Inferior parietal cortex (tissue), 1 donor: ENCODE measurements at regions not wholly inside any gene's neighbourhood (a gene's known extent, or its start where the extent isn't known, plus 50 kb on each side); places are given as distances from the start of the nearest gene placed in this dataset.

Experiments
- DNase-seq: peaks from one replicate; pipeline ENCODE4 v3.0.0-alpha.2; 2016; ENCODE audit errors: extremely low spot score

DNA sequence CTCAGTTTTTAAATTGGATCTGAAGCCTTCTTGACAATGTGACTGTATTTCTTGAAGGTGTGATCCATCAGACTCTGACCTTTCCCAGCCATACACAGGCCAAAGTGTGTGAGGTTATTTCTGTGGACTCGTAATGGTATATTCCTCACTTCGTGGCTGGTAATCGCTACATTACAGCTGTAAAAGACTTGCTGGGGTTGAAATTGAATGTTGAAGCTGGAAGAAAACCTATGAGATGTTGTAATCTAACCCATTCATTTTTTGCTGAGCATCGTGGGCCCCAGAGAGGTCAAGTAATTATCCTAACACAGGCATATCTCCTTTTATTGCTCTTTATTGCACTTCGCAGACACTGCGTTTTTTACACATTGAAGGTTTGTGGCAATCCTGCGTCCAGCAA is 405.6 kb upstream of the ZP4 start:
- no peak for DNase-seq

DNA sequence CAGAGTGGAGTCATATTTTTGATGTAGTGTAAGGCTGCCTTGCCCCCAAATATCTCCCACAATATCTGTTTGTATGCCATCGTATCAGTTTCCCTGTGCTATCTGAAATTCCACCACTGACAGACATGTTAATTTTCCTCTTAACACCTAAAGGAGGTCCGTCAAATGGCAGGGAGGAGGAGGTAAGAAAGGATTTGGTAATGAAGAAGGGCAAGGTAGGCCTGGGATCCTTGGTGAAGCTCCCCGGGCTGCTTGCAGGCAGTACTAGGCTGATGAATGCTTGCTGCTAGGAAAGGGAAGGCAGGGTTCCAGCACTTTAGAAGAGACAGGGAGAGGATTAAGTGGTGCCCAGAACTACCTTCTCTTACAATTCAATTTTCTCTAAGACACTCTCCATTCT is 402.4 kb upstream of the ZP4 start:
- no peak for DNase-seq

DNA sequence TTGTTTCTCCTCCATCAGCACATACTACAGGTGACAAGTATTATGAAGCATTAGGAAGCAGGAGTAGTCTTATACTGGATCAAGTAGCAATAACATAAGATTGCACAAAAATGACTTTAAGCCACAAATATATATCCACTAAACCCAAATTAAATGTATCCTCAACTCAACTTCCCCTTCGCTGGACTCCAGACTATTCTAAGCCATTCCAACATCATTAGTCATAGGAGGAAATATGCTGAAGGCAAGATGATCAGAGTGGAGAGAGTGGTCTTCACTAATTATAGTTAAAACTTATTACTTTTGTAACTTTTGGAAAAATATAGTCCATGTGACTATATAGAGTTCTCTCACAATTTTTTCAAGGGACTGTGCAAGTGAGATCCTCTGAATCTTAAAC is 390.7 kb upstream of the ZP4 start:
- no peak for DNase-seq

DNA sequence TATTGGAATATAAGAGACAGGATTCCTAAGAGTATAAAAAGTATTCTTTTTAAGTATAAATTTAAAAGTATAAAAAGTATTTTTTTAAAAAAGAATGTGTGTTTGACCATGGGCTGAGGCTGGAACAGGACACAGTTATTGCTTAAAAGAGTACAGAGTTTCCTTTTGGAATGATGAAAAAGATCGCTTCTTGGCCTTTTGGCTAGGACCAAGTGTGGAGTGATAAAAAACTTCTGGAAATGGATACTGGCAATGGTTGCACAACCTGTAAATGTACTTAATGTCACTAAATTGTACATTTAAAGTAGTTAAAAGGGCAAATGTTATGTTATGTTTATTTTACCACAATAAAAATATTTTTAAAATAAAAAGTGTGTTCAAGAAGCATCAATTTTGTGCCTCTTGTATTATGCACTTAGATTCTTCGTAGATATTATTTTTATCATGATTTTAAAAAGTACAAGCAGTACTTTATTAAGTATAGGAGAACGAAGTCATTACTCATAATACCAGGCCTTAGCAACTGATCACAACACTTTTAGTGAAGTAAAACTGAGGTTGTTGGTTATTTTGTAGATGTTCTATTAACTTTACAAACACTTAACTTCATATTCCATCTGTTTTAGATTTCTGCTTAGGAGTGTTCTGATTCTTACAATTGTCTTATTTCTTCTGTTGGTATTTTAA is 389.1 kb upstream of the ZP4 start:
- no peak for DNase-seq

DNA sequence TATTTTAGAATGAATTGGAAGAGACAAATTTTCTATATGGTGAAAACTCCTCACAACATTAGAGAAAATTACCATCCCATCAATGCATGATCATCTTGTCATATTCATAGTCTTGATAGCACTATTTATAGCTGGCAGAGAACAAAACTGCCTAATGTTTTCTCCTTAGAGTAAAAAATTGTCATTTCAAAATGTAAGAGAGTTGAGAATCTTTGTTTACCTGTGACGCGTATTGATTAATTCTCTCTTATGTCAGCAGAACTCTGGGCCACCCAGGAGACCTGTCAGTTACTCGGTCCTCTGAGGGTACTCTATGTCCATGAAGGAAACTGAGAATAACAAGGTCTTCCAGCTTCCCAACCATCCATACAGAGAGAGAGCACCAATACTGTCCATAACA is 381.4 kb upstream of the ZP4 start:
- no peak for DNase-seq

DNA sequence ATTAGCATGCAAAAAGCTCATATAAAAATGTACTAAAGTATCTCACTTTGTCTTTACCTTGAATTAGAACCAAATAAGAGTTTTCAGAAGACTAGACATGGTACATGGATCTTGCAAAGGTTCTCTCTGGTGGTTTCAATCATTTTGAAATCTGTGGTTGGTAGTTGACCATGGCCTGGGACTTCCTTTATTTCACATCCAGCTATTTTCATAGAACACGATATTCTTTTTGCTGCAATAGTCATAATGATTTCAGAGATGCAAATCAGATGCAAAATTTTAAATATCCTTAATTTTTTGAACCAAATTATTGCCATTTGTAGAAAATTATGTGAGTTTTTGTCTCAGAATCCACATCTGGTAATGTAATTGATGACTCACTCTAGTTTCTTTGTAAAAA is 375.1 kb upstream of the ZP4 start:
- no peak for DNase-seq

DNA sequence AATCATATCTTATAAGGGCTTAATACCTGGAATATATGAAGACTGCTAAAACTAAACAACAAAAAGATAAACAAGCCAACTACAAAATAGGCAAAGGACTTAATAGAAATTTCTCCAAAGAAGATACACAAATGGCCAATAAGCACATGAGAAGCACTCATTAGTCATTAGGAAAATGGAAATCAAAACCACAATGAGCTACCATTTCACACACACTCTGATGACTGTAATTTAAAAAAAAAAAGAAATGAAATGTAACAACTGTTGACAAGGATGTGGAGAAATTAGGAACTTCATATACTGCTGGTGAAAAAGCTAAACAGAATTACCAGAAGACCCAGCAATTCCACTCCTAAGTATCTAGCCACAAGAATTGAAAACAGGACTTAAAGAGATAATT is 374.2 kb upstream of the ZP4 start:
- no peak for DNase-seq

DNA sequence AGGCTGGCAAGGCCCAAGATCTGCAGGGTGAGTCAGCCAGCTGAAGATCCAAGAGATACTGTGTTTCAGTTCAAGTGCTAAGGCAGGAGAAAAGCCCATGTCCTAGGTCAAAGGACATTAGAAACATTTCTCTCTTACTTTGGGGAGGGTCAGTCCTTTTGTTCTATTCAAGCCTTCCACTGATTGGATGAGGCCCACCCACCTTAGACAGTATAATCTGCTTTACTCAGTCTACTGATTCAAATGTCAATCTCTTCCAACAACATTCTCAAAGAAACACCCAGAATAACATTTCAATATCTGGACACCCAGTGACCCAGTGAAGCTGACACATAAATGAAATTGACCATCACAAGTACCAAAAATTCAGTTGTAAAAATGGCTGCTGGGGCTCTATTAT is 367.8 kb upstream of the ZP4 start:
- no peak for DNase-seq

DNA sequence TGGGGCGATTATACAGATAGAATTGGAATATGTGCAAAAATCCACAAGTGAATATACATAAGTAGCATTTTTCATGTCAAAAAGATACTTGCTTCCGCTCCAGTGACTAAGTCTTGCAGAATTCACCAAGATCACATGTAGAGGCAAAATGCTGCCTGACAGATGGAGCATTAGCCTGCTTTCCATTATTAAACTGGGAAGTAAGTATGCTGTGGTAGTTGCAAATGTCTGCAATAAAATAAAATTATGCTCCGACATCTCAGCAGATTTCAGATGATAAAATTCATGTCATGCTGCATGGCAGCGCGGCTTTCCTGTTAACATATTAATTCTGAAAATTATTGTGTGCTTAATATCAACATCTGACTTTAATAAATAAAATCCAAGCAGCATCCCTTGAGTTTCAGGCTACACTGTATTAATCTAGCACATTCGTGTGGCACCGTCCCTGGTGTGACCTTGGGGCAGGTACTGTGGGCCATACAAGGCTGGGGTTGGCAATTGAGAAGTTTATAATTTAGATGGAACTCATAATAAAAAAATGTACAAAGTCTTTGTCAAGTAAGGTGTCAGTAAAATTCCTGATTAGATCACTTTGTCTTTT is 366.4 kb upstream of the ZP4 start:
- DNase-seq, result no peak

DNA sequence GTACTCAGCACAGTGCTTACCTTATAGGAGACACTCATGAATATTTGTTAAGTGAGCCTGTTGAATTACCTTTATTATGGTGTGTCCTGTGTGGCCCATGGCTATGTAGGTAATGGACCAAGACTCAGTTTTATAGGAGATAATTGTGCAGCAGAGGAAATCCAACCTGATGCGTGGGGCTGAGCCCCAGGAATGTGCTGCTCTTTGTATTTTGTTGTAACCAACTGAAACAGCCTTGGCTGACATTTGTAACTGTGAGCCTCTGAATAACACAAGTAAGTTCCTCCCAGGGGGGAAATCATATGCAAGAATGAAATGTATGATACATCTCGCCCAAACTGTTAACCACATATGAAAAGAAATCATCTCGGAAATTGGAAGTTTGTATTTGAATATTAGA is 364.2 kb upstream of the ZP4 start:
- no peak for DNase-seq

DNA sequence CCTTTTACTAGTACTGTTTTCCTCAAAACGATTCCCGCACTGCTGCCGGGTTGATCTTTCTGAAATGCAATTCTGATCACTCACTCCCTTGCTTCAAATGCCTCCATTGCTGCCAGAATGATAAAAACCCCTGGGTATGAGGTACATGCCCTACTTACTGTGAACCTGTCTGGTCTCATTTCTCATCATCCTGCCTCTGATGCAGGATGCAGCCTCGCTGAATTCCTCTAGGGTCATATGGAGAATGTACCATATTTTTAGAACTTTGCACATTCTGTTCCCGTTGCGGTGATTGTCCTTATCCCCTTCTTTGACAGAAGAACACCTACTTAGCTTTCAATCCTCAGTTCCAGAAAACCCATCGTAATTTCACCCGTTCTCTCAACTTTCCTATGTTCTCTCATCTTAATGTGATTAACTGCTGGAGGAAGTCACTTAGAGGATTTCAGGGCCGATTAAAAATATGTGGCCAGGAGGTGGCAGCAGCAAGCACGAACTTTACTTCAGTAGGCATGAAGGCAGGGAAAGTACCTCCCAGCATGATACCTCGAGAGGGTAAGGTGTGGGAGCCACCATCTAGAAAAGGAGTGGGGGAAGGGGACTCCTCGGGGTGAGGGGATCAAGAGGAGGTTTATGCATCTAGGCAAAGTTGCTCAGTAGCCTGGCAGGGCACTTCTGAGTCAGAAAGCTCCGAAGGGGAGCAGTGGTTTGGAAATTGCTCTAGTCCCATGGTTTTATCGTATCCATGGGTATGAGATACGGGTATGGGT is 361.5 kb upstream of the ZP4 start:
- peak; percentile 86 for DNase-seq

DNA sequence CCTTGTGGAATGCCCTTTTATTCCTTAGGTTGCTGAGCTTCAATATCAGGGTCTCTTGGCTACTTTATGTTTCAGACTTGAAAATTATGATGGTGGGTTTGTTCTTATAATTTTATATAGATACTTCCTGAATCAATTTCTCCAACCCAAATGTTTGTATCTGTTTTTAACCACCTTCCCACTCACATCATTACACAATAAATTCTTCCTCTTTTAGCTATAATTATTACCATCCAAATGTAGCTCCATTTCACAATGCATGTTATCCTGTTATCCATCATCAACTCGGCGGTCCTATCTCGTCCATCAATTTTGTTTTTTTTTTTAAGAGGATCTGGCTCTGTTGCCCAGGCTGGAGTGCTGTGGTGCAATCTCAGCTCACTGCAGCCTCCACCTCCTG is 357.6 kb upstream of the ZP4 start:
- DNase-seq, result no peak

DNA sequence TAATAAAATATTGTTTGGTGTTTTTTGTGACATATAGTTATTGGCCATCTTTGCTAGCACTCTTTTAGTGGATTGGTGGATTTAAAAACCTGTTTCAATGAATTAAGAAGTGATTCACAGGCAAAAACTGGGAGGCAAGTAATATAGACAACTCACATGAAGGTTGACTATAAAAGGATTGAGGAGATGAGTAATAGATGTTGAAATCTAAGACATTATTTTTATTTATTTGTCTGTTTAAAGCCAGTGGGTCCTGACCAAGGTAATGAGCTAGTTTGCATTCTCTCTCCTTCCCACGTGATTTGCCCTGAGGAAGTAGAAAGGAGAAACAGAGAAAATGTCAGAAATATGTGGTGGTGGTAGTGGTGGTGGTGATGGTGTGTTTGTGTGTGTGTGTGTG is 351.5 kb upstream of the ZP4 start:
- no peak for DNase-seq

DNA sequence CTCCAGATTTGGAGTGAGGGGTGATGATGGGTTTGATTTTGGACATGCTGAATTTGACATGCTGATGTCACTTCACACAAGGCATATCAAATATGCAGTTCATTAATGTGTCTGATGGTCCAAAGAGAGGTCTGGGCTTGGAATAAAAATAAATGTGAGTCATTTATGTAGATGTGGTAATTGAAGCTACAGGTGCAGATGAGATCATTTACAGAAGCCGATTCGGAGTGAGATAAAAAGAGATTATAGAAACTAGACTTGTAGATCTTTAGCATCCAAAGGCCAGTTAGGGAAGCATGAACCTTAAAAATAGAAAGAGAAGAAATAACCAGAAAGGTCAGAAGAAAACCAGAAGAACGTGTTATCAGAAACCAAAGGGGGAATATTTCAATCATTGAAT is 350.9 kb upstream of the ZP4 start:
- no peak for DNase-seq

DNA sequence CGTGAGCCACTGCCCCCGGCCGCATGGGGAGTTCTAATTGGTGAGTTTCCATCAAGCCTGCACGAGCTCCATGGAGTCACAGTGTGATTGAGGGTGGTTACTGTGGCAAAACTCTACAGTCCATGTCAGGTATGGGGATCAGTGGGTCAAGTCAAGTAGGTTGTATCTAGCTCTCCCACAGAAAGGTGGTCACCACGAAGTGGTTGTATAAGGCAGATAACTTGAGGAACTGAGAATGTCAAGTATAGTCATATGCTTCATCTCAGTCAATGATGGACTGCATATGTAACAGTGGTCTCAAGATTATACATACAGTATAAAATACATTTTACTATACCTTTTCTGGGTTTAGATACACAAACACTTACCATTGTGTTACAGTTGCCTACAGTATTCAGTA is 348.6 kb upstream of the ZP4 start:
- DNase-seq, result no peak

DNA sequence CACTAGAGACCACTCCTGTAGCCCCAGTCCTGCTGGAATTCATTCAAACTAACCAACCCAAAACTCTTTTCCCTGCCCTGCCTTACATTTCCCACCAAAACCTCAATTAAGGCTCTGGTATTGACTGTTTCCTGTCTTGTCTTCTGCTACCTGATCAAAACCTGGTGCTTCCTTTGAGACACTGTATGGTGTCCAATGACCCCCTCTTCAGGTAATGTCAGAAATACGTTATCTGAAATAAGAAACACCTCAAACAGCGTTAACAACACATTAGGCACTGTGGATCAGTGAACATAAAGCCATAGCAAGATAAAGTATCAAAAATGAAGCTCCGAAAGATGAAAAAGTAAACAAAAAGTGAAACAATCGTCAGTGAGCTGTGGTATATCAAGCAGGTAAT is 343.2 kb upstream of the ZP4 start:
- DNase-seq, result no peak

DNA sequence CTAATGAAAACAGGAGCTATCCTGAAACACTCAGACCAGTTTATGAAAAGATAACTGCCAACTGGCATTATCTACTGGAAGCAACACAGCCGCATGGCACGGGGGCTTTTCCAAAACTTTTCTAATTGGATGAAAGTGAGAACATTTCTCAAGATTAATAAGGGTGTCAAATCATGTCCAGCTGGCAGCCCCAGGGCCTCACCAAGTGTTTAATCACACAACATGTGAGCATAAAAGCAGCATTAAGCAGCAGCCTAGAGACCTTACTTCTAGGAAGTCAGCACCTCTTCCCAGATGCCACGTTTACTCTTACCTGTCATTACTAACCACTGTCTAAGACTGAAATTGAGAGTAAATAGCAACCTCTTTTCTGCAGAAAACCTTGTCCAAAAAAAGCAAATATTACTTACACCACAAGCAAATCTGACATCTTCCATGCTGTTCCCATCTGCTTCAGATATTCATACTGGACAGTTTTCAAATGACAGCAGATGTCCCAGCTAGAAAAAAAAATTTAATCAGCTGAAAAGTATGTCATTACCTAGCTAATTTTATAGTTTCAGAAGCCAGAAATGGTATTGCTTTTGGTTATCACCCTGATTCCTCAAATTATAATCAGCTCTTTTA is 341.5 kb upstream of the ZP4 start:
- no peak for DNase-seq

DNA sequence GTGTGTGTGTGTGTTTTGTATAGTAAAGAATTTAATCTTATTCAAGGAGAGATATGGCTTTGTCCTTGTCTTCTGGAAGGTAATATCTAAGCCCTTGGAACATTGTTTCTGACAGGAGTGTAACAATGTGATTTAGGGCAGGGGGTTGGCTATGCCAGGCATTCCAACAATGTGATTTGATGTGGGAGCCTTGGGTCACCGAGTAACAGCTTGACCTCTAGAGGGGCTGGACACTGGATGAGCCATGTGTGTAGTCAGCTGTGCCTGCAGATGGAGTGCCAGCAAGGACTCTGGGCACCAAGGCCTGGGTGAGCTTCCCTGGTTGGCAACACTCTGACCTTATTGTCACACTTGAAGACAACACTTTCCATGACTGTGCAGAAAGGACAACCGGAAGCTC is 336.1 kb upstream of the ZP4 start:
- DNase-seq, result no peak

DNA sequence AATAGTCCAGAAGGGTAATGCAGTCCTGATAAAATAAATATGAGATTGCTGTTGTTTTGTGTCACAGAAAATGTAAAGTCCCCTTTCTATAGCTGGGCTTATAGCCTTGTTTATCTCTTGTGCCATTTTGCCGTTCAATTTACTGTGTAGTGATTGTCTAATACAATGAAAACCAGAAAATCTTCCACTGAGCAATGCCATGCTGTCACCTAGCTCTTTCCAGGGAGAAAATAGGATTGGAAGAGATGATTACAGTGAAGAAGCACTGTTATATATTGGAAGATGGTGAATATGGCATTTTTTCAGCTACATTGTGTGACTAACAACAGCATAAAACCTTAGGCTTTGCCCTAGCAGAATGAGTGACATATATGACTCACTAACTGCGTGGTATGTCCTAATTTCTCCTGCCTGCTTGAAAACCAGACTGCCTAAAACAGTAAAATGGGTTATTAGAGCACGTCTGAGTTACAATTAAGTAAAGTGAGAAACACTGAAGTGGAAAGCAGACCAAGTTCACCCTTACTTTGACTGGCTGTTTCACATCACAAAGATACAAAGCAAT is 332.4 kb upstream of the ZP4 start:
- no peak for DNase-seq

DNA sequence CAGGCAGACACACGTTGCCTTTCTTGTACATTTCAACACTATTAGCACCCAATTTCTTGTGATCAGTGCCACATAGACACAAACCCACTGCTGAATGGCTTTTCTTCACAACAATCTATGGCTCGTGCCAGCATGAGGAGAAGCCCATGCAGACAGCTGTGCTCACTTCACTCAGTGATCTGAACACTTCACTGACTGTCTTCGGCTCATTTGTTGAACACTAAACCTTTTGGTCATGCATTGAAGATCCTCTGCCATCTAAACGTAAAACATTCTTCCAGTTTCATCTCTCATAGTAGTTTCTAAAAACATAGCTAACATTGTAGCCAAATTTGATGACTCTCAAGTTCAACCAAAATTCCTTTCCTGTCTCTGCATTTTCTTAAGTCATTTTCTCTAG is 331.0 kb upstream of the ZP4 start:
- no peak for DNase-seq

DNA sequence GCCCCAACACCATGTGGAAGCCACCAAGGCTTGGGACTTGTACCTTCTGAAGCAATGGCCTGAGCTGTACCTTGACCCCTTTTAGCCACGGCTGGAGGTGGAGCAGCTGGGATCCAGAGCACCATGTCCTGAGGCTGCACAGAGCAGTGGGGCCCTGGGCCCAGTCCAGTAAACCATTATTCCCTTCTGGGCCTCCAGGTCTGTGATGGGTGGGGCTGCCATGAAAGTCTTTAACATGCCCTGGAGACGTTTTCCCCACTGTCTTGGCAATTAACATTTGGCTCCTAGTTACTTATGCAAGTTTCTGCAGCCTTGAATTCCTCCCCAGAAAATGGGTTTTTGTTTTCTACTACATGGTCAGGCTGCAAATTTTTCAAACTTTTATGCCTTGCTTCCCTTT is 323.7 kb upstream of the ZP4 start:
- DNase-seq, result no peak

DNA sequence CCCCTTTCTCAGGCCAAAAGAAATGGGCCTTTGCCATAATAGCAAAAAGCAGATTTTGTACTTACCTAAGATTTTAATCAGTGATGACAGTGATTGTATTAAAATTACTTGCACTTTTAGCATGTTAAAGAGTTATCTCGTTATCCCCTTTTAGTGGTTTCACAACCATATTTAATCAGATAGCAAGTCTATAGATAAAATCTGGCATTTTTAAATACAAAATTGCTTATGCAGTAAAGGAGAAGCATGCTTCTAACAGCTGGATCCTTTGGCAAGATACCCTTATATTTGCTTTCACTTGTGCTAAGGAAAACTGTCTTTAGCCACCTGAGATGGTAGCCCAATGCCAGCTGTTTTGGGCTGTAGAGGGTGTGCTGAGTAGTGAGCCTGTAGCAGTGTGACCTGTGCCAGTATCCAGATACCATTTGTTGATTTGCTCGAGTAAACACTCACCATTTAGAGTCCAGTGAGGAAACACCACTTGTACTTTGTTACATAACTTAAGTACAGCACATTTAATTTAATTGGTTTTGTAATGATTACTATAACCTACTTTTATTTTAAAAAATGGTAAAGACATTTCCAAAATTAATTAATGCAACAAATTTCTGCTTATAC is 314.4 kb upstream of the ZP4 start:
- DNase-seq, result no peak
